Left cardiac atrium (tissue), 4 donors: ENCODE measurements at regions not wholly inside any gene's neighbourhood (a gene's known extent, or its start where the extent isn't known, plus 50 kb on each side); places are given as distances from the start of the nearest gene placed in this dataset.

Experiments used
- ATAC-seq, 2 donors: fragments of 200-7000 bp; cut with Tn5 transposase; one replicate each; pipeline ENCODE4 v1.9.1; 2020; ENCODE audit warnings: mild to moderate bottlenecking in 2 of 2, moderate library complexity in 2 of 2
- DNase-seq: peaks from one replicate; pipeline ENCODE4 v3.0.0-alpha.2; 2020
- intact Hi-C, 2 donors: fragments of 100-400 bp; cut with DNase I; formaldehyde crosslinking; loops; one replicate each; pipeline versions ENCODE4 v1.14.1 to v1.15.1; 2022 to 2023
- donor health status: DM: no; HTN: yes; CAD: no.
- donor health status: DM: no; HTN: yes; CAD: no; lungs with severe emphysema.
- donor health status: DM: yes; HTN: yes; CAD: no.
- donor health status: Dilated cardiomyopathy.

DNA sequence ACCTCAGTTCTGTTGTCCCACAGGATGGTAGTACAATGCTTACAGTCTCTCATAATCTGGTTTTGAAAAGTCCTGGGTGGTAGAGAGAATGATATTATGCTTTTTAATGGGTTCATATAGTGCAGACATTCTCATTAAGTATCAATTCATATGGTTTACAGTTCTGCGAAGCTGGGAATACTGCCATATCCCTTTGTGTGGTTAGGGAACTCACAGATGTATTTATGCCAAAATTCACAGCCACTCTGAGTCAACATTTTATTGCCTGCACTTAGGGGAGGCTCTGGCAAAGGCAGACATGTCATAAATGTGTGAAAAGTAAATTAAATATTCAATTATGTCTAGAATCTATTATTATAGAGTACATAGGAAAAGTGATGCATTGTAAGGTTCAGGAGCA, 808.2 kb downstream of the SUCLG1 start:
- no peak for DNase-seq

DNA sequence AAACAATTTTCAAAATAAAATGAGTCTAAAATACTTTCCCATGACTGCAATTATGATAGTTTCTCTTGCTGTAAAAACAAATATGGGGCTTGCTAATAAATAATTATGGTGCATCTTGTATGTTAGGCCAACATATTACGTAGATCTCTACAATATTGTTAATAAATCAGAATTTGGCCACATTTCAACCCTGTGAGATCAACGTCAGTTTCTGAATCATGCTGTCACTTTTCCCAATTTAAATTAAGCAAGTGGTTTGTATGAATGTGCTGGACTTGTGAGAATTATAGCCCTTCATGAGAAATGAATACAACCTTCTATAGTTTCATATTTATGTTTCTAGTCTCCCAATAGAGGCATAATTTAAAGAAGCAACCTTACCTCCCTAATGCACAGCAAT, 808.9 kb downstream of the SUCLG1 start:
- ATAC-seq (no peak), DNase-seq (no peak)
- intact Hi-C loops: no loop called here

More for the DNA sequence above, 808.2 kb downstream of the SUCLG1 start:
- intact Hi-C loops: no loop called here
- ATAC-seq: no peak

- intact Hi-C loops: no loop called here
- no peak for ATAC-seq
- DNase-seq: no peak
Measured at GRCh38 chr2:83640506-83640905, 818.6 kb downstream of the SUCLG1 start.

DNA sequence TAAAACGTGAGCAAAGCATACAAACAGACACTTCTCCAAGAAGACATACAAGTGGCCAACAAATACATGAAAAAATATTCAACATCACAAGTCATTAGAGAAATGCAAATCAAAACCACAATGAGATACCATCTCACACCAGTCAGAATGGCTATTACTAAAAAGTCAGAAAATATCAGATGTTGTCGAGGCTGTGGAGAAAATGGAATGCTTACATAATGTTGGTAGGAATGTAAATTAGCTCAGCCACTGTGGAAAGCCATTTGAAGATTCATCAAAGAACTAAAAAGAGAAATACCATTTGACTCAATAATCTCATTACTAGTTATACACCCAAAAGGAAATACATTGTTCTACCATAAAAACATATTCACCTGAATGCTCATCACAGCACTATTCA, 825.7 kb downstream of the SUCLG1 start:
- DNase-seq: no peak
- ATAC-seq: no peak
- intact Hi-C loops: no loop called here

- intact Hi-C loops: no loop called here
- DNase-seq (no peak), ATAC-seq (no peak)
Measured at GRCh38 chr2:83630351-83630750, 828.7 kb downstream of the SUCLG1 start.

DNA sequence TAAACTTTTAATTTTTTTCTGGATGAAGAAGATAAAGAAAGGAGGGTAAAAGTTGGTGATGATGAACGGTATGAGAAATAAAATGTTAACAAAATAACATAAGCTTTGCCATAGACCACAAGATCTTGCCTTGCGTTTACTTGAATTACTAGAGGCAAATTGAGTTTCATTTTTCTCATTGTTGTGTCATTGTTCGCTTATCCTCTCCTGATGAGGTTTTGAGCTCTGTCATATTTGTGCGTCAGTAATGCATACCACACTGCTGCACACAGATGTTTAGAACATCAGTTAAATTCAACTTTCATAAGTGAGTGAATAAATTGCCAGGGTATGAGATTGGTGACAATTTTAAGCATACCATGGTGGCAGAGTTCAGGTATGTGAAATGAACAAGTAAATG, 843.6 kb downstream of the SUCLG1 start:
- intact Hi-C loops: no loop called here
- ATAC-seq (no peak), DNase-seq (no peak)

DNA sequence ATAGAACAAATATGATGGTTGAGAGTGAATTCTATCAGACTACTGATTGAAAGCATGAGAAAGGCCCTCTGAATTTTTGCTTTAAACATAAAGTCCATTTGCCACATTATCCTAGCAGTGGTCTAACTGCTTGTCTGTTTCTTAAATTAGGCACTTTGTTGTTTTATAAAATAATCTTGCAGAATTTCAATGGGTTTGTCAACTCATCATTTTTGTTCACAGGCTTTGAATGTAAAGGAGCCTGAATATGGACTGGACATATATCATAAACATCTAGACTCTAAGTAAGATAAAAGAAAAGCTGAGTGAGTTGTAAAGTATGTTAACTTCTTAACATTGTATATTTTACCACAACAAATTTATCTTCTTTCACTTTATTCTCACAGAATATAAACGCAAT, 845.9 kb downstream of the SUCLG1 start:
- DNase-seq (no peak), ATAC-seq (no peak)
- intact Hi-C loops: no loop called here

DNA sequence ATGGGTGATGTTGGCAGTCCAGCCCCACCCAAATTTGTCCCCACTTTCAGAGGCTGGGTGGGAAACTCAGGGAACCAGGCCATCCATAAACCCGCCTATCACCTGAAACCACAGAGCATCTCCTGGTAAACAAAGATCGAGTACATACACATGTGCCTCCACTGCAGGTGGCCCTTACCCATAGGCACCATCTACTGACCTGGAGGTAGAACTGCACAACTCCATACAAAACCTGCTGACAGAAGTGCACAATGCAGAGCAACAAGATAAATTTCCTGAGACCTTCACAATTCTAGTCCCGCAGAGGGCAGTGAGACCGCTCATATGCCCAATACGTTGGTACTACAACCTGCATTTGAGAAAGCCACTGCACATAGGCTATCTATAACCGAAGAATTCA, 856.3 kb downstream of the SUCLG1 start:
- intact Hi-C loops: no loop called here
- no peak for DNase-seq
- ATAC-seq: no peak

- intact Hi-C loops: no loop called here
- no peak for ATAC-seq
- no peak for DNase-seq
Measured at GRCh38 chr2:83596592-83597282, 862.3 kb downstream of the SUCLG1 start.

- no peak for ATAC-seq
- intact Hi-C loops: no loop called here
- DNase-seq: no peak
Measured at GRCh38 chr2:83595926-83596325, 863.2 kb downstream of the SUCLG1 start.

- ATAC-seq (no peak), DNase-seq (no peak)
- intact Hi-C loops: no loop called here
Measured at GRCh38 chr2:83595121-83595690, 863.9 kb downstream of the SUCLG1 start.

- DNase-seq (no peak), ATAC-seq (no peak)
- intact Hi-C loops: no loop called here
Measured at GRCh38 chr2:83594241-83595120, 864.6 kb downstream of the SUCLG1 start.

DNA sequence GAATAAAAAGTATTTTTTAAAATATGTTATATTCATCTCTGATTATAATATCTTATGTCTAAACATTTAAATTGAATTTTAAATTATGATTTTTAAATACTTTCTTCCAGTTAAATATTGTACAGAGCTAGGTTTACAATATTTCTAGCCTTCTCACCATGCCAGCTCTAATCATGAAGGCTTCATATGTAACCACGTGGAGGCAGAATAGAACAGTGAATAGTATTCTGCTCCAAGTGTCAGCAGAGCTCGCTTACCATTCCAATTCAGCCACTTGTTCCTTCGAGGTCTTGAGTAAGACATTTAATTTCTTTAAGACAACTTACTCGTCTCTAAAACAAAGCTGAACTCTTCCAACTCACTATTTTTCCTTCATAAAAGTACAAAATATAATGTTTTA, 871.8 kb downstream of the SUCLG1 start:
- DNase-seq: no peak
- intact Hi-C loops: no loop called here
- ATAC-seq: no peak

DNA sequence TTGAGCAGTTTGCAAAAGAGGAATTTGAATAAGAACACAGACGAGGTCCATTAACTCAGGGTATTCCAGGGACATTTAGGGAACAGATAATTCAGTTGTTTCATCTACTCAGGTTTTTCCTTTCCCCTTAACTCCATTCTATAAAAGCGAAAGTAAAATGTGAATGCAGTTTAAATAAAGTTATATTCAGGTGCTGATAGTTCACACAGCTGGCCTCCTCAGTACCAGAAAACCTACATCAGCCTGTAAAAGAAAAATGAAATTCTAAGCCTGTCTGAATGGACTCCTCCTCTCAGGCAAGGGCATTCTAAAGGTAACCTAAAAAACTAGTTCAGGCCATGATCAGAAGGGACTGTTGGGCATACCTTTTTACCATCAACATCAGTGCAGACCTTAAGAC, 873.8 kb downstream of the SUCLG1 start:
- ATAC-seq (no peak), DNase-seq (no peak)
- intact Hi-C loops: no loop called here

GRCh38 chr2:83584672-83585071, 874.4 kb downstream of the SUCLG1 start:
- intact Hi-C loops: no loop called here
- ATAC-seq: no peak
- peak; percentile 26 for DNase-seq

DNA sequence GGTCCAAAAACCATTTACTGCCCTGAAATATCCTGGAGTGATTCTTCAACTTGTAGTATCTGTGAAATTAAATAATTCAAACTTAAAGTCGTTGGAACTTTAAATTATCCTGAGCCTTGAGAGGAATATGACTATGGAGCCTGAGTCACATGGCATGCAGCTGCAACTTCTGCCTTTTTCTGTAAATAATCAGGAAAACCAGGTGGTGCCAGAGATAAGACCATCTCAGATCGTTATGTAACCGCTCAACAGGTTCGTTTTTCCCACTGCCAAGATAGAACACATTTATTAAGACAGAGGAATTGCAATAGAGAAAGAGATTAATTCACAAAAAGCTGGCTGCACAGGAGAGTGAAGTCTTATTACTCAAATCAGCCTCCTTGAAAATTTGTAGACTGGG, 876.5 kb downstream of the SUCLG1 start:
- DNase-seq: no peak
- no peak for ATAC-seq
- intact Hi-C loops: no loop called here

DNA sequence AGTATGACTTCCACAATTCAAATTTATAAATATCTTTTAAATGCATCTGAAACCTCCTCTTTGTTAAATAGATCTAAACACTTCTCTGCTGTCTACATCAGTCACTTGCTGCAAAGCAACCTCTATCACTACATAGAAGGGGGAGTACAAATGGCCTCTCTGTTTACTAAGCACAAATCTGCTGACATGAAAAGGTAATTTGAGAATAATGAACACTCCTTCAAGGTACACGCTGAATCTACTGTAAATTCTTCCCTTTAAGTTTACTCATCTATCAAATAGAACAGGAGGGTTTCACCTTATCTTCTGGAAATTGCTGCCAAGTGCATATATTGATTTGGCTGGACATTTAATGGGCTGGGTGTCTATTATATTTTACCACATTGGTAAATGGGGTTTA, 879.6 kb downstream of the SUCLG1 start:
- DNase-seq: no peak
- no peak for ATAC-seq
- intact Hi-C loops: no loop called here

GRCh38 chr2:83578405-83578804, 880.7 kb downstream of the SUCLG1 start:
- no peak for ATAC-seq
- intact Hi-C loops: no loop called here

DNA sequence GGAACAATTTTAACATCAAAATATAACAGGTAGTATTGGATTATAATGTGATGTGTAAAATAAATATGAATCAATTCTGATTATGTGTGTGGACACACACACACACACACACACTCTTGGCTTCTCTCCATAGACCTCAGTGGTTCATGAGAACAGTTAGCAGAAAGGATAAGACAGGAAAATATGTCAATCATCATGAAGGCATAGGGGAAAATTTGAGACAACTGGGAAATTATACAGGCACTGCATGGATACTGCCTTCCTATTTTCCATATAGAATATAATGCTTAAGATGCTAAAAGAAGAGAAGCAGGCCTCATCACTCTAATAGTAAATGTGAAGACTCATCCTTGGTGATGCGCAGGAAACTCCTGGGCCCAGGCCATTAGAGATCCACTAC, 884.5 kb downstream of the SUCLG1 start:
- DNase-seq: no peak
- intact Hi-C loops: no loop called here
- ATAC-seq: no peak

More at GRCh38 chr2:83578405-83578804, 880.7 kb downstream of the SUCLG1 start:
- no peak for DNase-seq

GRCh38 chr2:83573060-83573459, 886.0 kb downstream of the SUCLG1 start:
- no peak for ATAC-seq
- DNase-seq: no peak
- intact Hi-C loops: no loop called here

DNA sequence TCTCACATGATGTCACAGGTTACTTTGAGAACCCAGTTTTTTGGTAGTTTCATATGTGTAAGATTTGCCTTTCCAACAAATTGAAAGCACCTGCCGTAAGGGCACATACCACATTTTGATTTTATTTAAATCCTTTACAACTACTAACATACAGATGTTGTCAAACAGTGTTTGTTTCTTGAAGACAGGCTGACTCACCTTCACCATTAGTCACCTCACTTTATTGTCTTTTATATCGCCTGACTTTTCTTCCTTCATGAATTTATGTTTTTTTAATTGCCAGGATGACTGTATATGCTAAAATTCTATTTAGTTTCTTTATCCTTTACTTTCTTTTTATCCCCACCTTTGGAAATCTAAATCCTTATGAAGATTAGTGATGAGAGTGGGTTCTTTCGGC, 886.7 kb downstream of the SUCLG1 start:
- ATAC-seq (no peak), DNase-seq (no peak)
- intact Hi-C loops: no loop called here
